SH-SY5Y (cell line): ENCODE measurements at regions not wholly inside any gene's neighbourhood (a gene's known extent, or its start where the extent isn't known, plus 50 kb on each side); places are given as distances from the start of the nearest gene placed in this dataset.

Experiments
- GATA2 ChIP-seq: IDR thresholded peaks from 2 replicates; pipeline ENCODE4 v1.6.1; 2011; ENCODE audit warnings: mild to moderate bottlenecking, low read depth, low read length
- GATA3 ChIP-seq: IDR thresholded peaks from 2 replicates; pipeline ENCODE4 v1.6.1; 2011; ENCODE audit warnings: low read depth, mild to moderate bottlenecking, low read length, moderate library complexity

GRCh38 chr20:40583205-40583604 is 105.8 kb downstream of the MAFB start:
- TF ChIP-seq GATA2 (no peak), GATA3 (no peak)
